K562 (cell line): ENCODE measurements at regions not wholly inside any gene's neighbourhood (a gene's known extent, or its start where the extent isn't known, plus 50 kb on each side); places are given as distances from the start of the nearest gene placed in this dataset.

ENCODE experiments used
- MBD1 ChIP-seq: fragments of 250-450 bp; sonication (Bioruptor Pico); IDR thresholded peaks from 2 replicates; pipeline ENCODE4 v1.8.0; 2022; ENCODE audit warnings: inconsistent platforms
- PCBP1 ChIP-seq: fragments of 200-400 bp; formaldehyde crosslinking; IDR thresholded peaks from 2 replicates; pipeline ENCODE4 v1.6.1; 2018; ENCODE audit warnings: mild to moderate bottlenecking, low read depth, low read length; ENCODE audit not compliant: poor library complexity, severe bottlenecking
- VEZF1 ChIP-seq: fragments of 200-800 bp; sonication (Bioruptor generic); IDR thresholded peaks from 2 replicates; pipeline ENCODE4 v1.6.1; 2017; ENCODE audit warnings: missing genetic modification characterization, missing compliant biosample characterization
- TF ChIP-seq, protein P1 (sequence below): fragments of 200-800 bp; sonication (Bioruptor generic); IDR thresholded peaks from 2 replicates; pipeline ENCODE4 v1.6.1; 2016; ENCODE audit warnings: missing genetic modification characterization, missing compliant biosample characterization

DNA sequence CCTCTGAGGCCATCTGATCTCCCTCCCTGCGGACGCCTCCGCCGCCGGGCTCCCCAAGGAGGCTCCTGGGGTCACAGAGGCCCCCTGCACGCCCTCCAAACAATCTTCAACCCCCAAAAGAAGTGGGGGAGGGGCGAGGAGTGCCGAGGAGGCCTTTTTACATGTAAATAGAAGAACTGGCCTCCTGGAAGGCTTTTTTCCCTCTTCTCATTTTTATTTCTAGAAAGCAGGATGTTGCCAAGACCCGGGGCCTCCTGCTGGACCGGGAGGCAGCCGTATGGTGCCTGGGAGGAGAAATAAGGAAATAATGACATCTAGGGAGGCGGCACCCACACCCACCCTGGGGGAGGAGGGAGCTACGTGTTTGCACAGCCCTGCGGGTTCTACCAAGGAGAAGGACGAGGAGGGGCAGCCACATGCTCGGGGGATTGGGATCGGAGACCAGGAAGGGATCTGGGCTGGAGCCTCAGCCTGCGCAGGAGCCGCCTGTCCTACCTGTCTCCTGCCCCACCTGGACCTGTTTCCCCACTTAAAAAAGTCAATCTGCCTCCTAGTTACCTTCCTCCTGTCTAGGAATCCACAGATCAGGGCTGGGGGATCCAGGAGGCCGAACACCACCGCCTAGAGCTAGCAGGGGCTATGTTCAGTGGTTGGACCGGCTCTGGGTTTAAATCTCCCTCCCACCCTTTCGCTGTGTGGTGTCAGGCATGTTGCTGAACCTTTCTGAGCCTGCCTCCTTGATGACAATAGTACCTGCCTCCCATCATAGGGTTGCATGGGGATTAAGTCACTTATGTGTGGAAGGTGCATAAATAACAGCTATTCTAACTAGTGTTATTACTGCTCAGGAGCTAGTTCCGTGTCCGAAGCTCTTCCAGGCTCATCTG, 175.7 kb upstream of the GSE1 start (continued):
- TF ChIP-seq, protein P1, sequence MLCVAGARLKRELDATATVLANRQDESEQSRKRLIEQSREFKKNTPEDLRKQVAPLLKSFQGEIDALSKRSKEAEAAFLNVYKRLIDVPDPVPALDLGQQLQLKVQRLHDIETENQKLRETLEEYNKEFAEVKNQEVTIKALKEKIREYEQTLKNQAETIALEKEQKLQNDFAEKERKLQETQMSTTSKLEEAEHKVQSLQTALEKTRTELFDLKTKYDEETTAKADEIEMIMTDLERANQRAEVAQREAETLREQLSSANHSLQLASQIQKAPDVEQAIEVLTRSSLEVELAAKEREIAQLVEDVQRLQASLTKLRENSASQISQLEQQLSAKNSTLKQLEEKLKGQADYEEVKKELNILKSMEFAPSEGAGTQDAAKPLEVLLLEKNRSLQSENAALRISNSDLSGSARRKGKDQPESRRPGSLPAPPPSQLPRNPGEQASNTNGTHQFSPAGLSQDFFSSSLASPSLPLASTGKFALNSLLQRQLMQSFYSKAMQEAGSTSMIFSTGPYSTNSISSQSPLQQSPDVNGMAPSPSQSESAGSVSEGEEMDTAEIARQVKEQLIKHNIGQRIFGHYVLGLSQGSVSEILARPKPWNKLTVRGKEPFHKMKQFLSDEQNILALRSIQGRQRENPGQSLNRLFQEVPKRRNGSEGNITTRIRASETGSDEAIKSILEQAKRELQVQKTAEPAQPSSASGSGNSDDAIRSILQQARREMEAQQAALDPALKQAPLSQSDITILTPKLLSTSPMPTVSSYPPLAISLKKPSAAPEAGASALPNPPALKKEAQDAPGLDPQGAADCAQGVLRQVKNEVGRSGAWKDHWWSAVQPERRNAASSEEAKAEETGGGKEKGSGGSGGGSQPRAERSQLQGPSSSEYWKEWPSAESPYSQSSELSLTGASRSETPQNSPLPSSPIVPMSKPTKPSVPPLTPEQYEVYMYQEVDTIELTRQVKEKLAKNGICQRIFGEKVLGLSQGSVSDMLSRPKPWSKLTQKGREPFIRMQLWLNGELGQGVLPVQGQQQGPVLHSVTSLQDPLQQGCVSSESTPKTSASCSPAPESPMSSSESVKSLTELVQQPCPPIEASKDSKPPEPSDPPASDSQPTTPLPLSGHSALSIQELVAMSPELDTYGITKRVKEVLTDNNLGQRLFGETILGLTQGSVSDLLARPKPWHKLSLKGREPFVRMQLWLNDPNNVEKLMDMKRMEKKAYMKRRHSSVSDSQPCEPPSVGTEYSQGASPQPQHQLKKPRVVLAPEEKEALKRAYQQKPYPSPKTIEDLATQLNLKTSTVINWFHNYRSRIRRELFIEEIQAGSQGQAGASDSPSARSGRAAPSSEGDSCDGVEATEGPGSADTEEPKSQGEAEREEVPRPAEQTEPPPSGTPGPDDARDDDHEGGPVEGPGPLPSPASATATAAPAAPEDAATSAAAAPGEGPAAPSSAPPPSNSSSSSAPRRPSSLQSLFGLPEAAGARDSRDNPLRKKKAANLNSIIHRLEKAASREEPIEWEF (CRISPR knock-in tag) = no peak
- no peak for TF ChIP-seq MBD1 (CRISPR knock-in tag)
- TF ChIP-seq PCBP1 = peak; percentile 11
- peak; percentile 72 for TF ChIP-seq VEZF1
